ENCODE measurements at regions not wholly inside any gene's neighbourhood (a gene's known extent, or its start where the extent isn't known, plus 50 kb on each side); places are given as distances from the start of the nearest gene placed in this dataset.
"Not testable (repeated sequence)": the region's sequence is repeated elsewhere in the genome, so short reads cannot be mapped to it uniquely, and the experiment has no call there.

DNA sequence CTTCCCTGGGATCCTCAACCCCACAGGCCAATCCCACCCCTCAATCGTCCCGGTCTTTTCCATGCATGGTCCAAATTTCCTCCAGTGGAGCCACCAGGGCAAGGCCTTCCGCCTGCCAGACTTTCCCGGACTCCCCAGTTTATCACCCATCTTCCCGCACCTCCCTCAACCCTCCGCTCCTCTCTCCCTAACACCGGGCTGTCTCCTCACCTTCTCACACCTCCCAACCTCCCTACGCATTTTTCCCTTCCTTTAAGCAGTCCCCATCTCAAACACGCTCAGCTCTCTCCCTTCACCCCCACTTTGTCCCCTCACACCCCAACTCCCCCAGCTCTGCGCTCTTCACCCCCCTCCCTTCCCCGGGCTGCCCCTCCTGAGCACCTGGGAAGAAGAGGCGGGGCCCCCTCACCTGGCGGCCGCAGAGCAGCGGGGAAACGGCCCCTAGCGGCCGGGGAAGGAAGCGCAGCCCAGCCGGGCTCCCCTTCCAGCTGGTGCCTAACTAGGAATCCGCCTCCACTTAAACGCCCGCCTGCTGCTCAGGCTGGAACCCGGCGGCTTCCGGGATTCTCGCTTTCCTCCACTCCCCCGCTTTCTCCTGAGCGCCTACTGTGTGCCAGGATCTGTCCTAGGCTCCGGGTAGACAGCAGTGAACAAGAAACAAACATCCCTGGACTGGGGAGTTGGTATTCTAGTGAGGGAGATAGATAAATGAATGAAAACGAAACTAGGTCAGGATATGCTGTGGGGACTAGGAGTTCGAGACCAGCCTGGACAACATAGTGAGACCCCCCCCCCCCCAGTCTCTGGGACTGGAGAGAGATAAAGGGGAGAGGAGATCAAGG lies 126.7 kb downstream of the CRLF3 start:
- not testable (repeated sequence) for H3K9me3 ChIP-seq (ENCODE audit: control insufficient read depth, insufficient read depth, low read depth, low read length); H3K27me3 ChIP-seq (ENCODE audit: control insufficient read depth, insufficient read depth, low read length); H3K4me1 ChIP-seq (ENCODE audit: control insufficient read depth, extremely low read depth, insufficient read depth, low read length); H3K27ac ChIP-seq (ENCODE audit: insufficient read depth, low read length); H3K36me3 ChIP-seq (ENCODE audit: control insufficient read depth, insufficient read depth, low read length); H4K20me1 ChIP-seq (ENCODE audit: control insufficient read depth, extremely low read depth, insufficient read depth, low read length); H3K79me2 ChIP-seq (ENCODE audit: control insufficient read depth, insufficient read depth, low read length); H3K9ac ChIP-seq (ENCODE audit: insufficient read depth, low read length)
- TF ChIP-seq, protein P1, sequence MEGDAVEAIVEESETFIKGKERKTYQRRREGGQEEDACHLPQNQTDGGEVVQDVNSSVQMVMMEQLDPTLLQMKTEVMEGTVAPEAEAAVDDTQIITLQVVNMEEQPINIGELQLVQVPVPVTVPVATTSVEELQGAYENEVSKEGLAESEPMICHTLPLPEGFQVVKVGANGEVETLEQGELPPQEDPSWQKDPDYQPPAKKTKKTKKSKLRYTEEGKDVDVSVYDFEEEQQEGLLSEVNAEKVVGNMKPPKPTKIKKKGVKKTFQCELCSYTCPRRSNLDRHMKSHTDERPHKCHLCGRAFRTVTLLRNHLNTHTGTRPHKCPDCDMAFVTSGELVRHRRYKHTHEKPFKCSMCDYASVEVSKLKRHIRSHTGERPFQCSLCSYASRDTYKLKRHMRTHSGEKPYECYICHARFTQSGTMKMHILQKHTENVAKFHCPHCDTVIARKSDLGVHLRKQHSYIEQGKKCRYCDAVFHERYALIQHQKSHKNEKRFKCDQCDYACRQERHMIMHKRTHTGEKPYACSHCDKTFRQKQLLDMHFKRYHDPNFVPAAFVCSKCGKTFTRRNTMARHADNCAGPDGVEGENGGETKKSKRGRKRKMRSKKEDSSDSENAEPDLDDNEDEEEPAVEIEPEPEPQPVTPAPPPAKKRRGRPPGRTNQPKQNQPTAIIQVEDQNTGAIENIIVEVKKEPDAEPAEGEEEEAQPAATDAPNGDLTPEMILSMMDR (conservative IDR thresholded peaks at IDR 0.05 in 1 of 2, IDR thresholded peaks at IDR 0.05 in 1 of 2; ENCODE audit: low read depth in 1 of 2, low read length in 2 of 2), result peak; percentile 59 to 64
- H3K4me3 ChIP-seq (replicated peaks in 1 of 4; ENCODE audit: control extremely low read depth in 1 of 4, insufficient read depth in 1 of 4, low read depth in 3 of 4, low read length in 4 of 4), result peak overlapping the region; percentile 40 to 56 (median 50)
- H2AFZ ChIP-seq (ENCODE audit: low read length), result peak overlapping the region; percentile 60
- peak overlapping the region; percentile 44 for H3K4me2 ChIP-seq (ENCODE audit: extremely low read depth, insufficient read depth, low read length)
- DNase-seq (ENCODE audit: low read depth in 2 of 2), result peak; percentile 35 to 51

DNA sequence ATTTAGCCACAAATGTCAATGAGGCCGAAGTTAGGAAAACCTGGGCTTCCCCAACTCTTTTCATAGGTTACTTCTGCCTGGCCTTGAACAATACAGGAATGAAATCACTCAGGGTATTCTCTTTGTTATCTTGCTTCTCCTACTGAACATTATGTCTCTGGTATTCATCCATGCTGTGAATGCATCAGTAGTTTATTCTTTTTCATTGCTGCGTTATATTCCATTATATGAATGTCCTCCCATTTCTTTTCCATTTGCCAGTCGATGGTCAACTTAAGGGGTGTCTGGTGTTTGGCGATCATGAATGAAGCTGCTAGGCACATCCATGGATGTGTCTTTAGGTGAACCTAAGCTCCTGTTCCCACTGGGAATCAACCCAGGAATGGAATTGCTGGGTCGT lies 128.3 kb downstream of the CRLF3 start:
- Histone ChIP-seq H3K27ac (ENCODE audit: insufficient read depth, low read length) (no peak overlapping the region), H3K4me1 (ENCODE audit: control insufficient read depth, extremely low read depth, insufficient read depth, low read length) (no peaks in the 10 kb centered on the region), H3K9me3 (ENCODE audit: control insufficient read depth, insufficient read depth, low read depth, low read length) (no peaks in the 10 kb centered on the region), H3K79me2 (ENCODE audit: control insufficient read depth, insufficient read depth, low read length) (no peaks in the 10 kb centered on the region), H2AFZ (ENCODE audit: low read length) (no peak overlapping the region), H4K20me1 (ENCODE audit: control insufficient read depth, extremely low read depth, insufficient read depth, low read length) (no peaks in the 10 kb centered on the region), H3K36me3 (ENCODE audit: control insufficient read depth, insufficient read depth, low read length) (no peaks in the 10 kb centered on the region), H3K4me3 (replicated peaks in 1 of 4; ENCODE audit: control extremely low read depth in 1 of 4, insufficient read depth in 1 of 4, low read depth in 3 of 4, low read length in 4 of 4) (no peak overlapping the region), H3K9ac (ENCODE audit: insufficient read depth, low read length) (no peak overlapping the region), H3K27me3 (ENCODE audit: control insufficient read depth, insufficient read depth, low read length) (no peaks in the 10 kb centered on the region), H3K4me2 (ENCODE audit: extremely low read depth, insufficient read depth, low read length) (no peak overlapping the region)
- no peak for TF ChIP-seq EZH2 (IDR thresholded peaks at IDR 0.05; ENCODE audit: low read length, missing control alignments)
- TF ChIP-seq, protein P1 (conservative IDR thresholded peaks at IDR 0.05 in 1 of 2, IDR thresholded peaks at IDR 0.05 in 1 of 2; ENCODE audit: low read depth in 1 of 2, low read length in 2 of 2), result no peak
- no peak for DNase-seq (ENCODE audit: low read depth in 2 of 2)

DNA sequence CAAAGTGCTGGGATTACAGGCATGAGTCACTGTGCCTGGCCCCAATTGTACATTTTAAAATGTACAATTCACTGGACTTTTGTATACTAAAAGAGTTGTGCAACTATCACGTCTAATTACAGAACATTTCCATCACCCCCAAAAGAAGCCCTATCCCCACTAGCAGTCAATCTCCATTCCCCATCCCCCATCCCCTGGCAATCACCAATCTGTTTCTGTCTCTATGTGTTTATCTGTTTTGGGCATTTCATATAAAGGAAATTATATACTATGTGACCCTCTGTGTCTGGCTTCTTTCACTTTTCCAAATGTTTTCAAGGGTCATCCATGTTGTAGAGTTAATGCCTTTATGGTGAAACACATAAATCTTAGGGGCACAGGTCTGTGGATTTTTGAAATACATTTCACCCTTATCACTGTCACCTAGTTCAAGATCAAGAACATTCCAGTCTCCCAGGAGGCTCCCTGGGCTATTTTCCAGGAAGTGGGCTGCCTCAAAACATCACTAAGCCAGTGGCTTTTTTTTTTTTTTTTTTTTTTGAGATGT lies 129.2 kb downstream of the CRLF3 start:
- H3K36me3 ChIP-seq (ENCODE audit: control insufficient read depth, insufficient read depth, low read length); H3K79me2 ChIP-seq (ENCODE audit: control insufficient read depth, insufficient read depth, low read length); H3K27ac ChIP-seq (ENCODE audit: insufficient read depth, low read length); H3K9me3 ChIP-seq (ENCODE audit: control insufficient read depth, insufficient read depth, low read depth, low read length); H3K9ac ChIP-seq (ENCODE audit: insufficient read depth, low read length); H4K20me1 ChIP-seq (ENCODE audit: control insufficient read depth, extremely low read depth, insufficient read depth, low read length); H3K27me3 ChIP-seq (ENCODE audit: control insufficient read depth, insufficient read depth, low read length); H3K4me1 ChIP-seq (ENCODE audit: control insufficient read depth, extremely low read depth, insufficient read depth, low read length); H2AFZ ChIP-seq (ENCODE audit: low read length); H3K4me2 ChIP-seq (ENCODE audit: extremely low read depth, insufficient read depth, low read length): not testable (repeated sequence)
- DNase-seq (ENCODE audit: low read depth in 2 of 2), result peak; percentile 51 to 82
- H3K4me3 ChIP-seq (replicated peaks in 1 of 4; ENCODE audit: control extremely low read depth in 1 of 4, insufficient read depth in 1 of 4, low read depth in 3 of 4, low read length in 4 of 4), result peak overlapping the region in 1 of 4 experiments; percentile 6

DNA sequence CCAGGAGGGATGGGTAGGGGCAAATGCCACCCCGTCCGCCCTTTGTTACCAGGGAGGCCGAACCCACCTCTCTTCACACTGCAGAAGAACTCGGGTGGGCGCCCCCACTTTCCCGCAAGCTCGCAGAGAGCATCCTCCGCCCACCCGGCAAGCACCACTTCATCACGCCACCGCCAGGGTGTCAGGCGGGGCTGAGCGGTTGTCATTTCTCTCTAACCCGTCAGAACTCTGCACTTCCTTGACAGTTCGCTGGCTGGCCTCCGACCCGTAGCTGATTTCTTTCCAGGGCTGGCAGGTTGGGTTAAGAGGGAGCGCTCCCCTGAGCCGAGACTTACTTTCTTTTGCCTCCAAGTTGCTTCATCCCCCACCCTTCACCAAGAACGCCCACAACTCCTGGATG lies 130.7 kb downstream of the CRLF3 start:
- not testable (repeated sequence) for H3K4me2 ChIP-seq (ENCODE audit: extremely low read depth, insufficient read depth, low read length); DNase-seq (ENCODE audit: low read depth in 2 of 2); H3K27me3 ChIP-seq (ENCODE audit: control insufficient read depth, insufficient read depth, low read length); H3K9ac ChIP-seq (ENCODE audit: insufficient read depth, low read length); H3K4me1 ChIP-seq (ENCODE audit: control insufficient read depth, extremely low read depth, insufficient read depth, low read length); H3K27ac ChIP-seq (ENCODE audit: insufficient read depth, low read length); H3K36me3 ChIP-seq (ENCODE audit: control insufficient read depth, insufficient read depth, low read length); H3K4me3 ChIP-seq (replicated peaks in 1 of 4; ENCODE audit: control extremely low read depth in 1 of 4, insufficient read depth in 1 of 4, low read depth in 3 of 4, low read length in 4 of 4); H4K20me1 ChIP-seq (ENCODE audit: control insufficient read depth, extremely low read depth, insufficient read depth, low read length); H3K79me2 ChIP-seq (ENCODE audit: control insufficient read depth, insufficient read depth, low read length); H3K9me3 ChIP-seq (ENCODE audit: control insufficient read depth, insufficient read depth, low read depth, low read length); H2AFZ ChIP-seq (ENCODE audit: low read length)

DNA sequence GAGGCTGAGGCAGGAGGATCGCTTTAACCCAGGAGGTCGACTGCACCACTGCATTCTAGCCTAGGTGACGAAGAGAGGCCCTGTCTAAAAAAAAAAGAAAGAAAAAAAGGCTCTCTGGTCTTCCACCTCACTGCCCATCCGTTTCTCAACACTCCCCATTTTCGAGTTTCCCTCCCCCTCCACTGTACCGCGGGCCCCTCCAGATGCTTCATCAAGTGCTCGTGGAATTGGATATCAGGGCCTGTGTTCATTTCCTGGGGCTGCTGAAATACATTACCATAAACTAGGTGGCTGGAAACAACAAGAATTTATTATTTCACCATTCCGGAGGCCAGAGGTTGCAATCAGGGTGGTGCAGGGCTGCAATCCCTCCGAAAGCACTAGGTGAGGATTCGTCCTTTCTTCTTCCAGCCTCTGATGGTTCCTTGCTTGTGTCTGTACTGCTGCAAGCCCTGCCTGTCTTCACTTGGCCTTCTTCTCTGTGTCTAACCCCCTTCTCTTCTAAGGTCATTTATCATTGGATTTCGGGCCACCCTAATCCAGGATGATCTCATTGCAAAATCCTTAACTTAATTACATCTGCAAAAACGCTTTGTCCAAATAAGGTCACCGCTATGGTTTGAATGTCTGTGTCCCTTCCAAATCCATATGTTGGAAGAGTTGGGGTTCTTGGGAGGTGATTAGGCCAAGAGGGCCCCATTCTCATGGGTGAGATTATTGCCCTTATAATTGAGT lies 135.1 kb downstream of the CRLF3 start:
- H3K9ac ChIP-seq (ENCODE audit: insufficient read depth, low read length); DNase-seq (ENCODE audit: low read depth in 2 of 2); H3K4me1 ChIP-seq (ENCODE audit: control insufficient read depth, extremely low read depth, insufficient read depth, low read length); H3K27me3 ChIP-seq (ENCODE audit: control insufficient read depth, insufficient read depth, low read length); H3K36me3 ChIP-seq (ENCODE audit: control insufficient read depth, insufficient read depth, low read length); H3K9me3 ChIP-seq (ENCODE audit: control insufficient read depth, insufficient read depth, low read depth, low read length); H3K4me3 ChIP-seq (replicated peaks in 1 of 4; ENCODE audit: control extremely low read depth in 1 of 4, insufficient read depth in 1 of 4, low read depth in 3 of 4, low read length in 4 of 4); H3K27ac ChIP-seq (ENCODE audit: insufficient read depth, low read length); H4K20me1 ChIP-seq (ENCODE audit: control insufficient read depth, extremely low read depth, insufficient read depth, low read length); H2AFZ ChIP-seq (ENCODE audit: low read length); H3K79me2 ChIP-seq (ENCODE audit: control insufficient read depth, insufficient read depth, low read length); H3K4me2 ChIP-seq (ENCODE audit: extremely low read depth, insufficient read depth, low read length): not testable (repeated sequence)
